NT2/D1 (cell line): ENCODE measurements at regions not wholly inside any gene's neighbourhood (a gene's known extent, or its start where the extent isn't known, plus 50 kb on each side); places are given as distances from the start of the nearest gene placed in this dataset.

Experiments
- DNase-seq: peaks from one replicate; pipeline ENCODE4 v3.0.0-alpha.2; 2011; ENCODE audit warnings: low read depth, low spot score
- H3K27me3 ChIP-seq: 2 replicates; pipeline ENCODE4 v1.6.0; 2011; ENCODE audit warnings: mild to moderate bottlenecking; ENCODE audit not compliant: insufficient read length, insufficient read depth
- H3K36me3 ChIP-seq: 2 replicates; pipeline ENCODE4 v1.6.1; 2011; ENCODE audit warnings: mild to moderate bottlenecking, low read length, mixed read lengths; ENCODE audit not compliant: insufficient read depth, insufficient read length
- H3K4me1 ChIP-seq: 2 replicates; pipeline ENCODE4 v1.5.1; 2011; ENCODE audit not compliant: insufficient read depth, insufficient read length
- H3K4me3 ChIP-seq: 2 replicates; pipeline ENCODE4 v1.5.1; 2011; ENCODE audit warnings: low read depth; ENCODE audit not compliant: insufficient read length
- H3K9ac ChIP-seq: 2 replicates; pipeline ENCODE4 v1.6.0; 2011; ENCODE audit warnings: low read depth; ENCODE audit not compliant: insufficient read length
- H3K9me3 ChIP-seq: 2 replicates; pipeline ENCODE4 v1.5.1; 2011; ENCODE audit warnings: mild to moderate bottlenecking, low read length; ENCODE audit not compliant: insufficient read depth
- SUZ12 ChIP-seq: IDR thresholded peaks from 2 replicates; pipeline ENCODE4 v1.6.1; 2011; ENCODE audit not compliant: insufficient read length, insufficient read depth; ENCODE audit errors: extremely low read depth
- YY1 ChIP-seq: IDR thresholded peaks from 2 replicates; pipeline ENCODE4 v1.6.1; 2011; ENCODE audit not compliant: insufficient read length, insufficient read depth
- ZNF274 ChIP-seq: IDR thresholded peaks from 2 replicates; pipeline ENCODE4 v1.6.1; 2011; ENCODE audit warnings: mild to moderate bottlenecking, low read depth, low read length

DNA sequence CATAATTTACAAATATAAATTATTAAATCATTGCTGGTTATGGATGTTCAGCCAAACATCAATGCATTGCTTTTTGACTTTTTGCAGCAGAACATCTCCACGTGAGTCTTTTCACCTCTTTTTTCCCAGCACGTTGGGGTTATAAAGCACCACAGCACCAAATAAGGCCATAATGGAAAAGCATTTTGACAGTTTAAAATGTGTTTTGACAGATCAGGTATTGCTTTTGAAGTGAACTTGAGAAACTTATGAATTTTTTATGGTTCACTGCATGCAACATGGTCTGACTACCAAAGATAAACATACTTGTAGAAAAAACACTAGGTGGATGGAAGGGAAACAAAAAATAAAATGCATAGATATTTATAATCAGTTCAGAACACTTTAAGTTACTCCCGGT lies 622.4 kb downstream of the HTR1B start:
- no peaks in the 10 kb centered on the region for H3K4me1 ChIP-seq
- H3K36me3 ChIP-seq: no peaks in the 10 kb centered on the region
- no peak overlapping the region for H3K4me3 ChIP-seq
- no peak for TF ChIP-seq SUZ12
- TF ChIP-seq ZNF274: no peak
- TF ChIP-seq YY1: no peak
- H3K9ac ChIP-seq: no peak overlapping the region
- no peak for DNase-seq
- H3K27me3 ChIP-seq: no peaks in the 10 kb centered on the region
- H3K9me3 ChIP-seq: no peaks in the 10 kb centered on the region

GRCh38 chr6:76840041-76840745 lies 623.1 kb downstream of the HTR1B start:
- no peak overlapping the region for H3K9ac ChIP-seq
- TF ChIP-seq YY1: no peak
- no peak for TF ChIP-seq SUZ12
- TF ChIP-seq ZNF274: no peak
- DNase-seq: no peak

GRCh38 chr6:76839505-76839904 lies 623.8 kb downstream of the HTR1B start:
- Histone ChIP-seq H3K36me3 (no peaks in the 10 kb centered on the region), H3K9ac (no peak overlapping the region), H3K27me3 (no peaks in the 10 kb centered on the region), H3K4me3 (no peak overlapping the region), H3K4me1 (no peaks in the 10 kb centered on the region), H3K9me3 (no peaks in the 10 kb centered on the region)
- no peak for DNase-seq
- no peak for TF ChIP-seq YY1
- no peak for TF ChIP-seq ZNF274
- no peak for TF ChIP-seq SUZ12

More at GRCh38 chr6:76840041-76840745, 623.1 kb downstream of the HTR1B start:
- Histone ChIP-seq H3K27me3 (no peaks in the 10 kb centered on the region), H3K4me1 (no peaks in the 10 kb centered on the region), H3K36me3 (no peaks in the 10 kb centered on the region), H3K9me3 (no peaks in the 10 kb centered on the region), H3K4me3 (no peak overlapping the region)

DNA sequence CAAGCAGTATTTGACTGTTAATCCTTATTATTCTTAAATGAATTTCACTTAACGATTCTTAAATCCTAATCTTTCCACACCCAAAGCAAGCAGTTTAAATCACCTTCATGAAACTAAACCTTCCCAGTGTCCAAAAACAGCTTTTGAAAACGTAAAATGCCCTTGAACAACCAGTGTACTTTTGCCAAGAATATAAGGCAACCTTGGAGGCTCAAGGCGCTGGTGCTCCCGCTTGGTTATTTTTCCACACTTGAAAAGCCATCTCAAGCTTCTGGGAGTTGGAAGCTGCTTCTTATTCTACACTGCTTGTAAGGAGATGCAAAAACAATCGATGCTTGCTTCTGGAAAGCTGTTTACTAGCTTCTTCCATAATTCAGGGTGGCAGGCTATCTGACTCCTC lies 625.7 kb downstream of the HTR1B start:
- Histone ChIP-seq H3K27me3 (no peaks in the 10 kb centered on the region), H3K4me3 (no peak overlapping the region), H3K9ac (no peak overlapping the region), H3K36me3 (no peaks in the 10 kb centered on the region), H3K4me1 (no peaks in the 10 kb centered on the region), H3K9me3 (no peaks in the 10 kb centered on the region)
- TF ChIP-seq ZNF274 (no peak), SUZ12 (no peak), YY1 (no peak)
- DNase-seq: no peak

GRCh38 chr6:76835695-76836094 lies 627.6 kb downstream of the HTR1B start:
- no peak for DNase-seq
- H3K27me3 ChIP-seq: no peaks in the 10 kb centered on the region
- H3K4me1 ChIP-seq: no peaks in the 10 kb centered on the region
- H3K4me3 ChIP-seq: no peak overlapping the region
- no peak overlapping the region for H3K9ac ChIP-seq
- H3K36me3 ChIP-seq: no peaks in the 10 kb centered on the region
- no peaks in the 10 kb centered on the region for H3K9me3 ChIP-seq
- TF ChIP-seq SUZ12 (no peak), YY1 (no peak), ZNF274 (no peak)

DNA sequence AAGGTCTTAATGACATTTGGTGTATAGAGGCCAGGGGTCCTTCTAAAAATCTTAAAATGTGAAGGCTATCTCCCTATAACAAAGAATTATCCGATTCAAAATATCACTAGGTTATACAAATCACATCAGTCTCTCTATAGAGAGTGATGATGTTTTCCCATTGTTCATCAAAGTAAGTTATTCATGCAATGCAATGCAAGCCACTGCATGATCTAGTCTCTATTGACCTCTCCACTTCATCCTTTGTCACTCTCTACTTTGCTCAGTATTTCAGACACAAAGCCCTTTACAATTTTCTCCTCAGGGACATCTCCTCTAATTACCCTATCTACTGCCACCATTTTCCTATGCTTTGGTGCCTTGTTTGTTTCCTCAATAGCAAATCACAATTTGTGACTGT lies 628.0 kb downstream of the HTR1B start:
- no peak for DNase-seq
- no peaks in the 10 kb centered on the region for H3K9me3 ChIP-seq

DNA sequence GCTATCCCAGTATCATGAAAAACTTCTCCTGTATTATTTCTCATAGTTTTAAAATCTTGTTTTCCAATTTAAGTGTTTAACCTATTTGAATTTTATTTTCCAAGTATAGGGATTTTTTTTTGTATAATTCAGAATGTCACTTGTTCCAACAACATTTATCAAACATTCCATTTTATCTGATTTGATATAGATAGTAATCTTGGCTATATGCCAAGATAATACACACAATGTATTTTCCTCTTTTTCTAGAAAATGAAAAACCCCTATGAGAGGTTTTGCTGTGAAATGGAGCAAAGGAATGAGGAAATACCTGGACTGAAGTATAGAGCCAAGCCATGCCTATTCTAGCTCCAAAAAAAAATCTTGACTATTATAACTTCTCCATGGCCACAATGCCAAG lies 628.9 kb downstream of the HTR1B start:
- Histone ChIP-seq H3K4me3 (no peak overlapping the region), H3K9ac (no peak overlapping the region), H3K36me3 (no peaks in the 10 kb centered on the region), H3K27me3 (no peaks in the 10 kb centered on the region), H3K9me3 (no peaks in the 10 kb centered on the region), H3K4me1 (no peaks in the 10 kb centered on the region)
- DNase-seq: no peak
- TF ChIP-seq YY1 (no peak), ZNF274 (no peak), SUZ12 (no peak)

More for the DNA sequence above, 628.0 kb downstream of the HTR1B start:
- H3K4me1 ChIP-seq: no peaks in the 10 kb centered on the region
- H3K9ac ChIP-seq: no peak overlapping the region
- no peak for TF ChIP-seq SUZ12
- no peak for TF ChIP-seq YY1
- no peak for TF ChIP-seq ZNF274
- H3K4me3 ChIP-seq: no peak overlapping the region
- H3K36me3 ChIP-seq: no peaks in the 10 kb centered on the region
- H3K27me3 ChIP-seq: no peaks in the 10 kb centered on the region
